ENCODE measurements at regions not wholly inside any gene's neighbourhood (a gene's known extent, or its start where the extent isn't known, plus 50 kb on each side); places are given as distances from the start of the nearest gene placed in this dataset.

DNA sequence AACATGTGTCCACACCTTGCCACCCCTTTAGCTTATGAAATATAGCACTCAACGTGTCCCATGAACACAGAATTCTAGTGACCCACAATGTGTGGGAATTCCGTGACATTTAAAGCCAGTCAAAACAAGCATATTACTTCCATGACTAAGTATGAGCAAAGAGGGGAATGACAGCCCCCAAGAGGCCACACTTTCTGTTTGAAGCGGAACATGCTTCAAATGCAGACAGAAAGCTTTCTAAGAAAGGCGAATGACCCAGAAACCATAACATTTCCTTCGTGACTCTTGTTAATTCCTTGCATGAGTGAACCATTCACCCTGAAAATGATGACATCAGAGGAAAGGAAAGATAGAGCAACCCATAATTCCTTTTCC is 122.0 kb upstream of the FNDC3A start:
- H3K36me3 ChIP-seq = no peaks in the 10 kb centered on the region
- TF ChIP-seq, protein P1, sequence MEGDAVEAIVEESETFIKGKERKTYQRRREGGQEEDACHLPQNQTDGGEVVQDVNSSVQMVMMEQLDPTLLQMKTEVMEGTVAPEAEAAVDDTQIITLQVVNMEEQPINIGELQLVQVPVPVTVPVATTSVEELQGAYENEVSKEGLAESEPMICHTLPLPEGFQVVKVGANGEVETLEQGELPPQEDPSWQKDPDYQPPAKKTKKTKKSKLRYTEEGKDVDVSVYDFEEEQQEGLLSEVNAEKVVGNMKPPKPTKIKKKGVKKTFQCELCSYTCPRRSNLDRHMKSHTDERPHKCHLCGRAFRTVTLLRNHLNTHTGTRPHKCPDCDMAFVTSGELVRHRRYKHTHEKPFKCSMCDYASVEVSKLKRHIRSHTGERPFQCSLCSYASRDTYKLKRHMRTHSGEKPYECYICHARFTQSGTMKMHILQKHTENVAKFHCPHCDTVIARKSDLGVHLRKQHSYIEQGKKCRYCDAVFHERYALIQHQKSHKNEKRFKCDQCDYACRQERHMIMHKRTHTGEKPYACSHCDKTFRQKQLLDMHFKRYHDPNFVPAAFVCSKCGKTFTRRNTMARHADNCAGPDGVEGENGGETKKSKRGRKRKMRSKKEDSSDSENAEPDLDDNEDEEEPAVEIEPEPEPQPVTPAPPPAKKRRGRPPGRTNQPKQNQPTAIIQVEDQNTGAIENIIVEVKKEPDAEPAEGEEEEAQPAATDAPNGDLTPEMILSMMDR (IDR thresholded peaks at IDR 0.05) = no peak
- no peaks in the 10 kb centered on the region for H3K9me3 ChIP-seq
- ATAC-seq = no peak
- no peaks in the 10 kb centered on the region for H3K27me3 ChIP-seq
- intact Hi-C loops (cut with DNase I) = no loop called here
- DNase-seq = no peak
- no peak overlapping the region for H3K4me3 ChIP-seq
- peaks cover 0 to 9% of the 10 kb centered on the region in 2 donors for H3K4me1 ChIP-seq
- H3K27ac ChIP-seq = no peak overlapping the region

DNA sequence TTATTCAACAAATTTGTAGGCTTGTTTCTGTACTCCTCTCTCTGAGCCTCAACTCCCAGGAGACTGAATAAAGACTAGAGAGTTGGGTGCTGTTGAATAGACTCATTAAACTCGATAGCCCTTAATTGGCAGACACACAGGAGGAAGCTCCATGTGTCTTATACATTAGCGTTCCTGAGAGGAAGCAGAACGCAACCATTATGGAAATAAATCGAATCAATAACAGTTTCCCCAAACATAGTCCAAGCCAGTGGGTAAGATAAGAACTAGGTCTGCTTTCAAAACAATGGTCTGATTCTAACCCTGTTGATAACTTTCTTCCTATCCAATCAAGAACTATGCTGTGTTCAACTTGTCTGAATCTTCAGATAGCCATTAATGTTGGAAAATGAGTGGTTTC is 118.1 kb upstream of the FNDC3A start:
- Histone ChIP-seq H3K4me3 (no peak overlapping the region), H3K9me3 (no peaks in the 10 kb centered on the region), H3K27me3 (no peaks in the 10 kb centered on the region), H3K27ac (no peak overlapping the region), H3K36me3 (no peaks in the 10 kb centered on the region), H3K4me1 (peaks cover 0 to 39% of the 10 kb centered on the region in 2 donors)
- no peak for DNase-seq
- TF ChIP-seq, protein P1 (IDR thresholded peaks at IDR 0.05) = no peak
- intact Hi-C loops (cut with DNase I) = no loop called here
- ATAC-seq = no peak

DNA sequence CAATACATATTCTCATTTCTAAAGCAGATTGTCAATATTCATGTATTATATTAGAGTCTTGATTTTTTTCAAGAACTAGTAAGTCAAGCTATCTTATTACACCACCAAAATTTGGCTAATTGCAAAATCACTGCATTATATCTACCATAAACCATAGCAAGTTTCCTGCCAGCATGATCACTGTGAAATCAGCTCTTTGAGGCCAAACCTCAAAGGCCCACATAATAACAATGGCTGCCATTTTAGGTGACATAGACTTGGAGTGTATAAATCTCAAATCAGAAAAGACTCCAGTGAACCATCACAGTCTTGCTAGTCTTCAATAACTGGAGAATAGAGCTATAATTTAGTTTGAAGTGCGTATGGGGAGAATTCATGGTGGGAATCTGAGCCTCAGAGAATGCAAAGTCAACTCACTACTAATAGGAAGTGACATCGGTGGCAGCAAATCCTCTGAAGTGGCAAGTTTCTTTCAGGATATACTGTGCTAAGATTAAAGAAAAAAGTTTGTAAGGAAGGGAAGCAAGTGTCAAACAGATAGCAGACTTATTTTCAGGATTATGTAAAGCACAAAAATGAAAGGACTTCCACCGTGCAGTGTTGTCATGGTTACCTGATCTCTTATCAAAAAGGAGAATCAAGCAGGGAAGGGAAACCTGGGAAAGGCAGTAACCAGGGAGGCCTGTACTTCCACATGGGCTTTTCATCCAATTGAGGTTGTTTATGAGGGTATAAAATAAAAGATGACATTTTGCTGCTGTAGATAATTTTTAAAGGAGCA is 117.4 kb upstream of the FNDC3A start:
- Histone ChIP-seq H3K4me3 (no peak overlapping the region), H3K4me1 (peaks cover 0 to 39% of the 10 kb centered on the region in 2 donors), H3K9me3 (no peaks in the 10 kb centered on the region), H3K27me3 (no peaks in the 10 kb centered on the region), H3K36me3 (no peaks in the 10 kb centered on the region), H3K27ac (no peak overlapping the region)
- TF ChIP-seq, protein P1 (IDR thresholded peaks at IDR 0.05) = no peak
- intact Hi-C loops (cut with DNase I) = no loop called here
- no peak for ATAC-seq
- no peak for DNase-seq

DNA sequence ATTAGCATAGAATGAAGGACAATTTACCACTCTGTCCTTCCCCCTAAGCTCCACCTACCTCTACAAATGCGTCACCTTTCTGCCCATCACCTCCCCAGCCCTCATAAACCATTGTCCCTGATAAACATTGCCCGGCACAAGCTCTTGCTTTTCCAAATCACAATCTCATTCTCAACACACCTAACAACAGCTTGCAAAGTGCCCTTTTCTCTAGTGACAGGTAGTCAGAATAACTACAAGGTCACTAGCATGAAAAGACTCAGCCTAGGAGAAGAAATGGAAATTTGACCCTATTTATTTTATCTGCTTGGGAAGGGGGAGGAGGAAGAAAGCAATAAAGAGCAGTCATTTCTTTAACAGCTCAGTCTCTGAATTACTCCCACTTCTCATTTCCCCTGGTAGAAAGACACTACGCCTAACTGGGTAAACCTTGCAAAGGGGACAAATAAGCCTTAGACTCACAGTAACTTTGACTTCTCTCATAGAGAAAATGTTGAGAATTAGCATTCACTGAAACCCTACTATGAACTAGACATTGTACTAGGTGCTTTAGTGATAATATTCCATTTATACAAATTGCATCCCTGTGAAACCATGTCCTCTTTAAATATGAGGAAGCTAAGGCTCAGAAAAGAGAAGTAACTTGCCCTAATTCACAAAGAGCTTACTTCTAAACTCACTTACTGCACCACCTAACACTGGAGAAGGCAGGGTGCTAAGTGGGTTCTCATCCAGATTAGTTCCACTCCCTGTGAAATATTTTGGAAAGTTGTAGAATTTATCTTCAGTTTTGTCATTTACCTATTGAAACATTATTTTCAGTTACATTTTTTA is 116.2 kb upstream of the FNDC3A start:
- Histone ChIP-seq H3K27ac (peak overlapping the region in 1 of 2 donors; percentile 83), H3K4me3 (no peak overlapping the region), H3K9me3 (no peaks in the 10 kb centered on the region), H3K36me3 (no peaks in the 10 kb centered on the region), H3K4me1 (peaks cover 0 to 39% of the 10 kb centered on the region in 2 donors), H3K27me3 (no peaks in the 10 kb centered on the region)
- TF ChIP-seq, protein P1 (IDR thresholded peaks at IDR 0.05) = no peak
- ATAC-seq = peak; percentile 52
- no peak for DNase-seq
- intact Hi-C loops (cut with DNase I) = no loop called here

DNA sequence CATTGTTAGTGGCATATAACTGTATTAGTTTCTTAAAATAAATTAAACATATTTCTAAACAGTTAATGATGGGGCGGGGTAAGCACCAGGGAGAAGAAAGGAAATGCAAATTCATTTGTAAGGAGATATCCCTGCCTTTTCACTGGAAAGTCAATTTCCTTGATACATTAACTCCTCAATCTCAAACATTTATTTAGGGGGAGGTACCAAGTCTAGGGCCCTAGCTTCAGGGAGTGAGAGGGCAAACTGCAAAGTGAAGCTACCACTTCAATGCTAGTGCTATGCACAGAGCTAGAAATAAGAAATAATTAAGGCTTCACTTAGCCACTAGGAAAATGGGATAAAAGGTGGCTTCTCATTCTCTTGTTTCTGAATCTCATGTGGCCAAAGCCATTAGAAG is 115.3 kb upstream of the FNDC3A start:
- ATAC-seq = no peak

More for the DNA sequence above, 115.3 kb upstream of the FNDC3A start:
- peak overlapping the region in 1 of 2 donors; percentile 83 for H3K27ac ChIP-seq
- no peak overlapping the region for H3K4me3 ChIP-seq
- no peaks in the 10 kb centered on the region for H3K36me3 ChIP-seq
- no peaks in the 10 kb centered on the region for H3K9me3 ChIP-seq
- no peaks in the 10 kb centered on the region for H3K27me3 ChIP-seq
- no peak for DNase-seq
- TF ChIP-seq, protein P1 (IDR thresholded peaks at IDR 0.05) = no peak
- peaks cover 0 to 39% of the 10 kb centered on the region in 2 donors for H3K4me1 ChIP-seq
- intact Hi-C loops (cut with DNase I) = no loop called here
